Endodermal cell (in vitro differentiated cells): ENCODE measurements at regions not wholly inside any gene's neighbourhood (a gene's known extent, or its start where the extent isn't known, plus 50 kb on each side); places are given as distances from the start of the nearest gene placed in this dataset.
A peak's percentile ranks its signal among the peaks of the same experiment; 100 is the strongest.
"Not testable (repeated sequence)": the region's sequence is repeated elsewhere in the genome, so short reads cannot be mapped to it uniquely, and the experiment has no call there.

ENCODE experiments used
- DNase-seq: peaks from one replicate; pipeline ENCODE4 v3.0.0-alpha.2; 2017
- H3K27ac ChIP-seq: 2 replicates; pipeline ENCODE4 v1.5.1; 2013; ENCODE audit warnings: mild to moderate bottlenecking, low read depth, low read length, moderate library complexity
- H3K27me3 ChIP-seq: 2 replicates; pipeline ENCODE4 v1.6.1; 2013; ENCODE audit warnings: mild to moderate bottlenecking, low read length, moderate library complexity; ENCODE audit not compliant: insufficient read depth, control insufficient read depth, poor library complexity, severe bottlenecking
- H3K36me3 ChIP-seq: 2 replicates; pipeline ENCODE4 v1.7.0; 2013; ENCODE audit warnings: mild to moderate bottlenecking, low read length, moderate library complexity; ENCODE audit not compliant: control insufficient read depth, insufficient read depth
- H3K4me1 ChIP-seq: one replicate; pipeline ENCODE4 v1.7.0; 2013; ENCODE audit warnings: low read length; ENCODE audit not compliant: control insufficient read depth, insufficient read depth
- H3K4me3 ChIP-seq: 2 replicates; pipeline ENCODE4 v1.5.1; 2013; ENCODE audit warnings: mild to moderate bottlenecking, low read length, moderate library complexity
- H3K9ac ChIP-seq: 2 replicates; pipeline ENCODE4 v1.6.1; 2013; ENCODE audit warnings: mild to moderate bottlenecking, low read length, moderate library complexity; ENCODE audit not compliant: poor library complexity, severe bottlenecking; ENCODE audit errors: extremely low read depth
- H3K9me3 ChIP-seq: 2 replicates; pipeline ENCODE4 v1.6.1; 2013; ENCODE audit warnings: mild to moderate bottlenecking, low read length, moderate library complexity; ENCODE audit not compliant: control insufficient read depth
- H3K27ac Mint-ChIP-seq: 2 replicates; pipeline ENCODE4 v1.8.0; 2020; ENCODE audit warnings: mixed read lengths
- H3K27me3 Mint-ChIP-seq: 2 replicates; pipeline ENCODE4 v1.8.0; 2021; ENCODE audit warnings: mild to moderate bottlenecking, mixed read lengths; ENCODE audit not compliant: insufficient read depth
- H3K36me3 Mint-ChIP-seq: 2 replicates; pipeline ENCODE4 v1.8.0; 2020; ENCODE audit warnings: low read depth, mixed read lengths
- H3K4me1 Mint-ChIP-seq: 2 replicates; pipeline ENCODE4 v1.8.0; 2020; ENCODE audit warnings: mixed read lengths
- H3K4me3 Mint-ChIP-seq: 2 replicates; pipeline ENCODE4 v1.8.0; 2020; ENCODE audit warnings: mild to moderate bottlenecking, moderate library complexity, mixed read lengths
- H3K9me3 Mint-ChIP-seq: 2 replicates; pipeline ENCODE4 v1.8.0; 2020; ENCODE audit warnings: mild to moderate bottlenecking, mixed read lengths
- CTCF ChIP-seq: fragments of 200-600 bp; sonication (generic); conservative IDR thresholded peaks from 2 replicates; pipeline ENCODE4 v1.5.0; 2021; ENCODE audit warnings: antibody characterized with exemption, mild to moderate bottlenecking
- WGBS, 2 experiments: methylation state at CpG; one replicate each; pipeline versions ENCODE4 v1.1.5 to v1.1.7; 2013; ENCODE audit warnings: missing lambda C conversion rate in 2 of 2, mixed read lengths in 1 of 2; ENCODE audit not compliant: insufficient coverage in 1 of 2, insufficient read length in 1 of 2; 5-methylcytosine and 5-hydroxymethylcytosine counted together

DNA sequence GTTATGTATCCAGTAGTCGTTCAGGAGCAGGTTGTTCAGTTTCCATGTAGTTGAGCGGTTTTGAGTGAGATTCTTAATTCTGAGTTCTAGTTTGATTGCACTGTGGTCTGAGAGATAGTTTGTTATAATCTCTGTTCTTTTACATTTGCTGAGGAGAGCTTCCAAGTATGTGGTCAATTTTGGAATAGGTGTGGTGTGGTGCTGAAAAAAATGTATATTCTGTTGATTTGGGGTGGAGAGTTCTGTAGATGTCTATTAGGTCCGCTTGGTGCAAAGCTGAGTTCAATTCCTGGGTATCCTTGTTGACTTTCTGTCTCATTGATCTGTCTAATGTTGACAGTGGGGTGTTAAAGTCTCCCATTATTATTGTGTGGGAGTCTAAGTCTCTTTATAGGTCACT is 68.6 kb upstream of the IZUMO1R start:
- not testable (repeated sequence) for H3K36me3 Mint-ChIP-seq, DNase-seq, H3K4me3 Mint-ChIP-seq, H3K36me3 ChIP-seq, H3K9ac ChIP-seq, H3K27me3 Mint-ChIP-seq, H3K27ac ChIP-seq, H3K27ac Mint-ChIP-seq, H3K9me3 ChIP-seq, H3K4me3 ChIP-seq, H3K4me1 Mint-ChIP-seq, H3K4me1 ChIP-seq, H3K27me3 ChIP-seq
- H3K9me3 Mint-ChIP-seq, result peaks cover 14% of the 10 kb centered on the region
- WGBS, 2 experiments, result 78% methylated on average over 2 of the region's 3 CpGs; no CpG with 5 or more reads in 1 of the 2 experiments

GRCh38 chr11:94236416-94236815 is 68.0 kb upstream of the IZUMO1R start:
- not testable (repeated sequence) for H3K27ac Mint-ChIP-seq, H3K27me3 ChIP-seq, H3K4me3 Mint-ChIP-seq, H3K4me1 ChIP-seq, H3K27me3 Mint-ChIP-seq, H3K36me3 Mint-ChIP-seq, H3K9ac ChIP-seq, H3K27ac ChIP-seq, H3K4me1 Mint-ChIP-seq, H3K36me3 ChIP-seq, H3K9me3 ChIP-seq, H3K4me3 ChIP-seq, DNase-seq
- WGBS, 2 experiments, result 98 to 100% methylated on average over 1 to 3 of the region's 4 CpGs
- peaks cover 15% of the 10 kb centered on the region for H3K9me3 Mint-ChIP-seq

DNA sequence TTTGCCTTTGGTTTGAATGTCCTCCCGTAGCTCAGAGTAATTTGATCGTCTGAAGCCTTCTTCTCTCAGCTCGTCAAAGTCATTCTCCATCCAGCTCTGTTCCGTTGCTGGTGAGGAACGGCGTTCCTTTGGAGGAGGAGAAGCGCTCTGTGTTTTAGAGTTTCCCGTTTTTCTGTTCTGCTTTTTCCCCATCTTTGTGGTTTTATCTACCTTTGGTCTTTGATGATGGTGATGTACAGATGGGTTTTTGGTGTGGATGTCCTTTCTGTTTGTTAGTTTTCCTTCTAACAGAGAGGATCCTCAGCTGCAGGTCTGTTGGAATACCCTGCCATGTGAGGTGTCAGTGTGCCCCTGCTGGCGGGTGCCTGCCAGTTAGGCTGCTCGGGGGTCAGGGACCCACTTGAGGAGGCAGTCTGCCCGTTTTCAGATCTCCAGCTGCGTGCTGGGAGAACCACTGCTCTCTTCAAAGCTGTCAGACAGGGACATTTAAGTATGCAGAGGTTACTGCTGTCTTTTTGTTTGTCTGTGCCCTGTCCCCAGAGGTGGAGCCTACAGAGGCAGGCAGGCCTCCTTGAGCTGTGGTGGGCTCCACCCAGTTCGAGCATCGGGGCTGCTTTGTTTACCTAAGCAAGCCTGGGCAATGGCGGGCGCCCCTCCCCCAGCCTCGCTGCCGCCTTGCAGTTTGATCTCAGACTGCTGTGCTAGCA is 66.8 kb upstream of the IZUMO1R start:
- peak; percentile 74 for TF ChIP-seq CTCF
- not testable (repeated sequence) for H3K4me3 Mint-ChIP-seq, H3K27me3 Mint-ChIP-seq, H3K9me3 ChIP-seq, H3K27ac Mint-ChIP-seq, H3K27me3 ChIP-seq, H3K9me3 Mint-ChIP-seq, H3K4me1 ChIP-seq, H3K27ac ChIP-seq, H3K4me1 Mint-ChIP-seq, H3K36me3 Mint-ChIP-seq, H3K36me3 ChIP-seq, H3K4me3 ChIP-seq, H3K9ac ChIP-seq
- DNase-seq, result peak; percentile 82
- 71 to 72% methylated on average over 17 to 18 of the region's 18 CpGs for WGBS, 2 experiments

DNA sequence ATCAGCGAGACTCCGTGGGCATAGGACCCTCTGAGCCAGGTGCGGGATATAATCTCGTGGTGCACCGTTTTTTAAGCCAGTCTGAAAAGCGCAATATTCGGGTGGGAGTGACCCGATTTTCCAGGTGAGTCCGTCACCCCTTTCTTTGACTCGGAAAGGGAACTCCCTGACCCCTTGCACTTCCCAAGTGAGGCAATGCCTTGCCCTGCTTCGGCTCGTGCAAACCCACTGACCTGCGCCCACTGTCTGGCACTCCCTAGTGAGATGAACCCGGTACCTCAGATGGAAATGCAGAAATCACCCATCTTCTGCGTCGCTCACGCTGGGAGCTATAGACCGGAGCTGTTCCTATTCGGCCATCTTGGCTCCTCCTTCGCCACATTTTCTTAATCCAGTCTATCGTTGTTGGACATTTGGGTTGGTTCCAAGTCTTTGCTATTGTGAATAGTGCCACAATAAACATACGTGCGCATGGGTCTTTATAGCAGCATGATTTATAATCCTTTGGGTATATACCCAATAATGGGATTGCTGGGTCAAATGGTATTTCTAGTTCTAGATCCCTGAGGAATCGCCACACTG is 66.1 kb upstream of the IZUMO1R start:
- H3K9me3 ChIP-seq, H3K27ac Mint-ChIP-seq, H3K27me3 ChIP-seq, H3K4me1 ChIP-seq, H3K27me3 Mint-ChIP-seq, H3K4me1 Mint-ChIP-seq, H3K27ac ChIP-seq, H3K9ac ChIP-seq, H3K36me3 Mint-ChIP-seq, H3K9me3 Mint-ChIP-seq, H3K4me3 ChIP-seq, H3K4me3 Mint-ChIP-seq, H3K36me3 ChIP-seq: not testable (repeated sequence)
- peak; percentile 41 for DNase-seq
- 88 to 91% methylated on average over 24 of the region's 24 CpGs for WGBS, 2 experiments

DNA sequence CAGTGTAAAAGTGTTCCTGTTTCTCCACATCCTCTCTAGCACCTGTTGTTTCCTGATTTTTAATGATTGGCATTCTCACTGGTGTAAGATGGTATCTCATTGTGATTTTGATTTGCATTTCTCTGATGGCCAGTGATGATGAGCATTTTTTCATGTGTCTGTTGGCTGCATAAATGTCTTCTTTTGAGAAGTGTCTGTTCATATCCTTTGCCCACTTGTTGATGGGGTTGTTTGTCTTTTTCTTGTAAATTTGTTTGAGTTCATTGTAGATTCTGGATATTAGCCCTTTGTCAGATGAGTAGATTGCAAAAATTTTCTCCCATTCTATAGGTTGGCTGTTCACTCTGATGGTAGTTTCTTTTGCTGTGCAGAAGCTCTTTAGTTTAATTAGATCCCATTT is 65.6 kb upstream of the IZUMO1R start:
- not testable (repeated sequence) for H3K9me3 ChIP-seq, H3K27ac Mint-ChIP-seq, H3K4me3 ChIP-seq, H3K9me3 Mint-ChIP-seq, H3K4me1 ChIP-seq, H3K27me3 ChIP-seq, H3K9ac ChIP-seq, H3K36me3 ChIP-seq, H3K36me3 Mint-ChIP-seq, H3K27me3 Mint-ChIP-seq, H3K27ac ChIP-seq, H3K4me3 Mint-ChIP-seq, DNase-seq, H3K4me1 Mint-ChIP-seq
